ENCODE measurements at regions not wholly inside any gene's neighbourhood (a gene's known extent, or its start where the extent isn't known, plus 50 kb on each side); places are given as distances from the start of the nearest gene placed in this dataset.

DNA sequence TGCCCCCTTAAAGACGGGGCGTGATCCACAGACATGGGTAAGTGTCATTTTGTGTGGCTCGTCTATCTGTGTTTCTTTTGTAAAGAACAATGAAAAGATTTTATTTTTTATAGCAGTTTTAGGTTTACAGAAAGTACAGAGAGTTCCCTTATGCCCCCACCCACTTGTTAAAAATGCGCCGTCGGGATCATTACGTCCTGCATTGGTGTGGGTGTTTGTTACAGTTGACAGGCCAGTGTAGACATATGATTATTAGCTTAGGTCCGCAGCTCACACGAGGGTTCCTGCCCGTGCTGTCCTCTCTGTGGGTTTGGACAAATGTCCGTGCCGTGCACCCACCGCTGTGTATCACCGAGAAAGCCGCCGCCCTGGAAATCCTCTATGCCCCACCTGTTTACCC is 50.5 kb downstream of the RGS12 start:
- TF ChIP-seq, protein P1, sequence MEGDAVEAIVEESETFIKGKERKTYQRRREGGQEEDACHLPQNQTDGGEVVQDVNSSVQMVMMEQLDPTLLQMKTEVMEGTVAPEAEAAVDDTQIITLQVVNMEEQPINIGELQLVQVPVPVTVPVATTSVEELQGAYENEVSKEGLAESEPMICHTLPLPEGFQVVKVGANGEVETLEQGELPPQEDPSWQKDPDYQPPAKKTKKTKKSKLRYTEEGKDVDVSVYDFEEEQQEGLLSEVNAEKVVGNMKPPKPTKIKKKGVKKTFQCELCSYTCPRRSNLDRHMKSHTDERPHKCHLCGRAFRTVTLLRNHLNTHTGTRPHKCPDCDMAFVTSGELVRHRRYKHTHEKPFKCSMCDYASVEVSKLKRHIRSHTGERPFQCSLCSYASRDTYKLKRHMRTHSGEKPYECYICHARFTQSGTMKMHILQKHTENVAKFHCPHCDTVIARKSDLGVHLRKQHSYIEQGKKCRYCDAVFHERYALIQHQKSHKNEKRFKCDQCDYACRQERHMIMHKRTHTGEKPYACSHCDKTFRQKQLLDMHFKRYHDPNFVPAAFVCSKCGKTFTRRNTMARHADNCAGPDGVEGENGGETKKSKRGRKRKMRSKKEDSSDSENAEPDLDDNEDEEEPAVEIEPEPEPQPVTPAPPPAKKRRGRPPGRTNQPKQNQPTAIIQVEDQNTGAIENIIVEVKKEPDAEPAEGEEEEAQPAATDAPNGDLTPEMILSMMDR (IDR thresholded peaks at IDR 0.05; ENCODE audit: low read depth, low read length) = no peak
- Histone ChIP-seq H3K9me3 (ENCODE audit: control insufficient read depth, insufficient read depth, low read length) (no peaks in the 10 kb centered on the region; the same call in 1 of the 2 replicates), H3K27ac (ENCODE audit: low read depth, low read length) (peak overlapping the region; percentile 42), H3K27me3 (ENCODE audit: control insufficient read depth, insufficient read depth, low read length) (no peaks in the 10 kb centered on the region), H3K4me3 (ENCODE audit: low read depth, low read length) (no peak overlapping the region)
- no peak for DNase-seq (ENCODE audit: low read depth, low spot score)
- CTCF ChIA-PET = interaction anchor here (1.1 to 7.3 kb wide), 2 partner anchors 10 to 137 kb away, joined by 3 to 94 read pairs; no protein-coding TSS in a partner anchor
- POLR2A ChIA-PET = no interaction called here

DNA sequence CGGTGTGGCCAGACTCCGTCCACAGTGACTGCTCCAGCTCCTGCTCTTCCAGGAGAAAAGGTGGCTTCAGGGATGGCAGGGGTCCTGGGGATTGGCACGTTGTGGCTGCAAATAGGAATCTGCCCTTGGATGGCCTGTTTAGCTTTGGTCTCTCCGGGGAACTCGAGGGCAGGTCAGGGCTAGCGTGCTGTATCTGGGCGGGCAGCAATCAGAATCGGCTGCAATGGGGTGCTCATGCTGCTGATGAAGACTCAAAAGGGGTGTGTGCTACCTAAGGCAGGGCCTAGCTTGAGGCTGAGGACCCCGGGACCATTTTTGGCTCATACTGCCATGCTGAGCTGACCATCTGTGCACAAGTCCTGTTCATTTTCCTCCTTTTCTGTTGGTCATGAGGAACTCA is 51.3 kb downstream of the RGS12 start:
- H3K9me3 ChIP-seq (ENCODE audit: control insufficient read depth, insufficient read depth, low read length) = no peaks in the 10 kb centered on the region; the same call in 1 of the 2 replicates
- POLR2A ChIA-PET = no interaction called here
- DNase-seq (ENCODE audit: low read depth, low spot score) = no peak
- CTCF ChIA-PET = interaction anchor here (1.1 to 7.3 kb wide), 2 partner anchors 11 to 136 kb away, joined by 3 to 94 read pairs; no protein-coding TSS in a partner anchor
- H3K27ac ChIP-seq (ENCODE audit: low read depth, low read length) = no peak overlapping the region
- no peak overlapping the region for H3K4me3 ChIP-seq (ENCODE audit: low read depth, low read length)
- no peaks in the 10 kb centered on the region for H3K27me3 ChIP-seq (ENCODE audit: control insufficient read depth, insufficient read depth, low read length)
- TF ChIP-seq, protein P1 (IDR thresholded peaks at IDR 0.05; ENCODE audit: low read depth, low read length) = no peak

DNA sequence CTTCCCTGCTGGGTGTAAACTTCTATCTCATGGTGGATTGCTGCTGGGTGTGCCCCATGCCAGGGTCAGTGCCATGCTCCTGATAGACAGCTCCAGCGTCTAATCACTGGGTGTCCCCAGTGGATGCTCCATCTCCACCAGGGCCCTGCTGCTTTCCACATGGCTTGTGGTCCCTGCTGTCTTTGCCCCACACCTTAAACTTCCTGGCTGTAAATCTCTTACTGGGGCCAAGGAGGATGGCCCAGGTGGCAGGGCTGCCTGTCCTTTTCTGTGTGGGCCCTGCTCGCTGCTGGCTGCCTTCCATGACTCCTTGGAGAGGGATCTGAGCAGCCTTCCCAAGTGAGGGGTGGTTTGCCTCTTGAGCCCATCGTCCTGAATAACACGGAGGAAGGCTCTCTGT is 51.8 kb downstream of the RGS12 start:
- H3K9me3 ChIP-seq (ENCODE audit: control insufficient read depth, insufficient read depth, low read length) = no peaks in the 10 kb centered on the region; the same call in 1 of the 2 replicates
- H3K27me3 ChIP-seq (ENCODE audit: control insufficient read depth, insufficient read depth, low read length) = no peaks in the 10 kb centered on the region
- TF ChIP-seq, protein P1 (IDR thresholded peaks at IDR 0.05; ENCODE audit: low read depth, low read length) = no peak
- DNase-seq (ENCODE audit: low read depth, low spot score) = no peak
- no peak overlapping the region for H3K4me3 ChIP-seq (ENCODE audit: low read depth, low read length)
- no peak overlapping the region for H3K27ac ChIP-seq (ENCODE audit: low read depth, low read length)
- CTCF ChIA-PET = interaction anchor here (0.6 to 7.3 kb wide), 3 partner anchors 11 to 136 kb away, joined by 3 to 94 read pairs (median 3); no protein-coding TSS in a partner anchor
- POLR2A ChIA-PET = interaction anchor here (1.5 kb wide), 1 partner anchor 31 kb away, joined by 9 read pairs; no protein-coding TSS in a partner anchor

DNA sequence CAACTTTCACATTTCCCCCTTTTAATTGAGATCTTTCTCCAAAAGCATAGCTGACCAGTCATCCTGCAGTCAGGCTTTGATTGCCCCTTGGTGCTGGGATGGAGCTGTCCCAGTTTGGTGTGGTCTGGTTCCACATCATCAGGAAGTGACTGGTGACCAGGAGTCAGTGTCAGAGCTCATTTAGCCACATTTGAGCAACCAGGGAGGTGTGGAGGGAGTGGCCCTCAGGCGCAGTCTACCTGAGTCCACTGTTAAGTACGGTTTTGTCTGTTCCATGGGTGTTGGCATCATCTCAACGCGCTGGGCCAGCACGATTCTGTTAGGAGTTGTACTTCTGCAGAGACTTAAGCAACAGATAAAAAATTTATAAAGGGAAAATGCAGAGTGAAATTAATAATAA is 52.6 kb downstream of the RGS12 start:
- DNase-seq (ENCODE audit: low read depth, low spot score) = no peak
- POLR2A ChIA-PET = interaction anchor here (1.5 kb wide), 1 partner anchor 30 kb away, joined by 9 read pairs; no protein-coding TSS in a partner anchor
- CTCF ChIA-PET = interaction anchor here (0.5 to 7.3 kb wide), 6 partner anchors 11 to 135 kb away, joined by 3 to 94 read pairs (median 14); no protein-coding TSS in a partner anchor

DNA sequence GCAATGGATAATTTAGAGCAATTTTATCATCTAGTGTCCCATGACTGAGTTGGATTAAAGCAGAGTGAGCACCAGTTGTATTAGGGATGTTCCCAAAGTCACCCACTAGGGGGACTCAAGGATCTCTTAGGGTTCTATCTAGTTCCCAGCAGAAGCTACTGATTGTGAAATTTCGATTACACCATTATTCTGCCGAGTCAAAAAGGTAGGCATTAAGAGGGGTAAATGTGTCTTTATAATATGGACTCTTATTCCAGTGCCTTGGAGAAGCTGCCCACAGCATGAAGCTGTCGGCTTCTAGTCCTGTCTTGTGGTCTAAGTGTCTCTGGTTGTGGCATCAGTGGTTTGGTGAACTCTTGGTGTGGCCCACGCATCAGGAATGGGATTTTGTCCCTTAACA is 53.3 kb downstream of the RGS12 start:
- Histone ChIP-seq H3K27ac (ENCODE audit: low read depth, low read length) (no peak overlapping the region), H3K27me3 (ENCODE audit: control insufficient read depth, insufficient read depth, low read length) (no peaks in the 10 kb centered on the region), H3K4me3 (ENCODE audit: low read depth, low read length) (no peak overlapping the region), H3K9me3 (ENCODE audit: control insufficient read depth, insufficient read depth, low read length) (no peaks in the 10 kb centered on the region)
- POLR2A ChIA-PET = interaction anchor here (1.5 kb wide), 1 partner anchor 30 kb away, joined by 9 read pairs; no protein-coding TSS in a partner anchor
- CTCF ChIA-PET = interaction anchor here (0.5 to 7.3 kb wide), 33 partner anchors 10 to 491 kb away, joined by 3 to 94 read pairs (median 3); partner anchors contain the start of gene HGFAC
- TF ChIP-seq, protein P1 (IDR thresholded peaks at IDR 0.05; ENCODE audit: low read depth, low read length) = peak; percentile 92
- peak; percentile 44 for DNase-seq (ENCODE audit: low read depth, low spot score)

More for the DNA sequence above, 52.6 kb downstream of the RGS12 start:
- Histone ChIP-seq H3K27ac (ENCODE audit: low read depth, low read length) (no peak overlapping the region), H3K27me3 (ENCODE audit: control insufficient read depth, insufficient read depth, low read length) (no peaks in the 10 kb centered on the region), H3K4me3 (ENCODE audit: low read depth, low read length) (no peak overlapping the region), H3K9me3 (ENCODE audit: control insufficient read depth, insufficient read depth, low read length) (no peaks in the 10 kb centered on the region)
- TF ChIP-seq, protein P1 (IDR thresholded peaks at IDR 0.05; ENCODE audit: low read depth, low read length) = no peak
